Body of pancreas (tissue), 4 donors: ENCODE measurements at regions not wholly inside any gene's neighbourhood (a gene's known extent, or its start where the extent isn't known, plus 50 kb on each side); places are given as distances from the start of the nearest gene placed in this dataset.

ENCODE experiments used
- CTCF ChIP-seq, 7 experiments: fragments of 450-650 bp in 4 of 7; fragments of 200-600 bp in 3 of 7; sonication (generic) in 3 of 7; IDR thresholded peaks; one replicate each; pipeline ENCODE4 v1.5.1; 2016 to 2019; ENCODE audit warnings: antibody characterized with exemption in 7 of 7
- POLR2A ChIP-seq, 3 donors: fragments of 450-650 bp; IDR thresholded peaks; one replicate each; pipeline ENCODE4 v1.6.1; 2016; ENCODE audit warnings: antibody characterized with exemption in 3 of 3, mild to moderate bottlenecking in 2 of 3

GRCh38 chr18:78735131-78736014 is 244.2 kb upstream of the SALL3 start:
- TF ChIP-seq CTCF (IDR thresholded peaks at IDR 0.05): no peak
- no peak for TF ChIP-seq POLR2A (IDR thresholded peaks at IDR 0.05)
